Ovary (tissue), 3 donors: ENCODE measurements at regions not wholly inside any gene's neighbourhood (a gene's known extent, or its start where the extent isn't known, plus 50 kb on each side); places are given as distances from the start of the nearest gene placed in this dataset.

Experiments used
- EP300 ChIP-seq: sonication (generic); formaldehyde crosslinking; IDR thresholded peaks from one replicate; pipeline ENCODE4 v1.6.1; 2017; ENCODE audit warnings: antibody characterized with exemption
- POLR2A ChIP-seq: fragments of 450-650 bp; IDR thresholded peaks from one replicate; pipeline ENCODE4 v1.6.1; 2017; ENCODE audit warnings: antibody characterized with exemption, mild to moderate bottlenecking, moderate library complexity
- TF ChIP-seq, protein P1 (sequence below), 3 donors: fragments of 450-650 bp in 2 of 3; fragments of 200-600 bp in 1 of 3; IDR thresholded peaks; one replicate each; pipeline versions ENCODE4 v1.5.1 to v1.8.0; 2016 to 2022; ENCODE audit warnings: antibody characterized with exemption in 3 of 3, mild to moderate bottlenecking in 1 of 3
- donor health status: DM: no; HTN: no; CAD: no.

DNA sequence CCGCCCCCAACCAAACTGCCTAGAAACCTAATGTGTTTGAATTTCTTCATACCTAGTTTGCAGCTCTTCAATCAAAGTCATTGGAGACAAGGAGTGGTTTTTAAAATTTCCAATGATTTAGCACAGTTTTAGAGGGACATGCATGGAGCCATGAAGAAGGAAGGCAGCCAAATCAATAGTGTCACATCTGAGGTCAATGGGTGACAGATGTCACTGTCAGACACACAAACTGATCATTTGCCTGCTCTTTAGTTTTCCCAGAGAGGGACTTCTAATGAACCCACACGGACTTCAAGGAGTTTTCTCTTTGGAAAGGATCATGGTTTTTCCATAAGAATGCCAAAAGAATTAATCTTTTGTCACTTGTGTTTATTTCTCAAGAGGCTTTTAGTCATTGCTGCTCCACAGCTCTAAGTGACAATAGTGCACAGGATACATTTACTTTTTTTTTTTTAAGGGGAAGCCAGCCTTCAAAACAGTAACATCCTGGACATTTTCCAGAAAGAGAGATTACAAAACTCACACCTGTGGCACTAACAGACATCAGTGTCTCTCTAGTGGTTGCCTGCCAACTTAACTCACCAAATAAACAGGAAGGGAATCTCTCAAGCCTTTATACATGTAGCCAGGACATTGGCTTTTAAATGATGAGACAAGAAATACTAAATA is 251.1 kb upstream of the DIAPH2 start:
- TF ChIP-seq, protein P1, sequence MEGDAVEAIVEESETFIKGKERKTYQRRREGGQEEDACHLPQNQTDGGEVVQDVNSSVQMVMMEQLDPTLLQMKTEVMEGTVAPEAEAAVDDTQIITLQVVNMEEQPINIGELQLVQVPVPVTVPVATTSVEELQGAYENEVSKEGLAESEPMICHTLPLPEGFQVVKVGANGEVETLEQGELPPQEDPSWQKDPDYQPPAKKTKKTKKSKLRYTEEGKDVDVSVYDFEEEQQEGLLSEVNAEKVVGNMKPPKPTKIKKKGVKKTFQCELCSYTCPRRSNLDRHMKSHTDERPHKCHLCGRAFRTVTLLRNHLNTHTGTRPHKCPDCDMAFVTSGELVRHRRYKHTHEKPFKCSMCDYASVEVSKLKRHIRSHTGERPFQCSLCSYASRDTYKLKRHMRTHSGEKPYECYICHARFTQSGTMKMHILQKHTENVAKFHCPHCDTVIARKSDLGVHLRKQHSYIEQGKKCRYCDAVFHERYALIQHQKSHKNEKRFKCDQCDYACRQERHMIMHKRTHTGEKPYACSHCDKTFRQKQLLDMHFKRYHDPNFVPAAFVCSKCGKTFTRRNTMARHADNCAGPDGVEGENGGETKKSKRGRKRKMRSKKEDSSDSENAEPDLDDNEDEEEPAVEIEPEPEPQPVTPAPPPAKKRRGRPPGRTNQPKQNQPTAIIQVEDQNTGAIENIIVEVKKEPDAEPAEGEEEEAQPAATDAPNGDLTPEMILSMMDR (IDR thresholded peaks at IDR 0.05) = no peak
- TF ChIP-seq POLR2A (no peak), EP300 (no peak)
